SK-N-SH (cell line): ENCODE measurements at regions not wholly inside any gene's neighbourhood (a gene's known extent, or its start where the extent isn't known, plus 50 kb on each side); places are given as distances from the start of the nearest gene placed in this dataset.

Experiments used
- CHD2 ChIP-seq: fragments of 150-350 bp; IDR thresholded peaks from 2 replicates; pipeline ENCODE4 v1.6.1; 2018; ENCODE audit warnings: low read length; ENCODE audit not compliant: partially characterized antibody
- CTCF ChIP-seq: fragments of 200-600 bp; sonication (generic); IDR thresholded peaks from 2 replicates; pipeline ENCODE4 v1.6.1; 2017; ENCODE audit warnings: antibody characterized with exemption, mild to moderate bottlenecking, moderate library complexity
- EP300 ChIP-seq, 2 experiments: IDR thresholded peaks; 2 replicates each; pipeline versions ENCODE4 v1.4.0 to v1.6.1; 2012; ENCODE audit warnings: borderline replicate concordance in 1 of 2, low read depth in 1 of 2, low read length in 1 of 2
- EZH2phosphoT487 ChIP-seq: fragments of 200-600 bp; sonication (generic); IDR thresholded peaks from 2 replicates; pipeline ENCODE4 v1.6.1; 2017; ENCODE audit warnings: low read depth, mixed run types, mild to moderate bottlenecking, antibody characterized with exemption, moderate library complexity, borderline replicate concordance
- FOSL2 ChIP-seq: IDR thresholded peaks from 2 replicates; pipeline ENCODE4 v1.4.0; 2012; ENCODE audit warnings: low read depth, mild to moderate bottlenecking, moderate library complexity, borderline replicate concordance
- POLR2AphosphoS5 ChIP-seq: IDR thresholded peaks from 2 replicates; pipeline ENCODE4 v1.6.1; 2012; ENCODE audit warnings: low read depth, low read length
- TF ChIP-seq, protein P1 (sequence below): IDR thresholded peaks from 2 replicates; pipeline ENCODE4 v1.6.1; 2012; ENCODE audit warnings: mild to moderate bottlenecking, low read depth, low read length, moderate library complexity

GRCh38 chr13:34250151-34250670, 432.3 kb downstream of the RFC3 start:
- TF ChIP-seq CTCF, result no peak
- no peak for TF ChIP-seq EP300 (IDR thresholded peaks at IDR 0.05; ENCODE audit: borderline replicate concordance in 1 of 2, low read depth in 1 of 2, low read length in 1 of 2)
- no peak for TF ChIP-seq CHD2
- TF ChIP-seq, protein P1, sequence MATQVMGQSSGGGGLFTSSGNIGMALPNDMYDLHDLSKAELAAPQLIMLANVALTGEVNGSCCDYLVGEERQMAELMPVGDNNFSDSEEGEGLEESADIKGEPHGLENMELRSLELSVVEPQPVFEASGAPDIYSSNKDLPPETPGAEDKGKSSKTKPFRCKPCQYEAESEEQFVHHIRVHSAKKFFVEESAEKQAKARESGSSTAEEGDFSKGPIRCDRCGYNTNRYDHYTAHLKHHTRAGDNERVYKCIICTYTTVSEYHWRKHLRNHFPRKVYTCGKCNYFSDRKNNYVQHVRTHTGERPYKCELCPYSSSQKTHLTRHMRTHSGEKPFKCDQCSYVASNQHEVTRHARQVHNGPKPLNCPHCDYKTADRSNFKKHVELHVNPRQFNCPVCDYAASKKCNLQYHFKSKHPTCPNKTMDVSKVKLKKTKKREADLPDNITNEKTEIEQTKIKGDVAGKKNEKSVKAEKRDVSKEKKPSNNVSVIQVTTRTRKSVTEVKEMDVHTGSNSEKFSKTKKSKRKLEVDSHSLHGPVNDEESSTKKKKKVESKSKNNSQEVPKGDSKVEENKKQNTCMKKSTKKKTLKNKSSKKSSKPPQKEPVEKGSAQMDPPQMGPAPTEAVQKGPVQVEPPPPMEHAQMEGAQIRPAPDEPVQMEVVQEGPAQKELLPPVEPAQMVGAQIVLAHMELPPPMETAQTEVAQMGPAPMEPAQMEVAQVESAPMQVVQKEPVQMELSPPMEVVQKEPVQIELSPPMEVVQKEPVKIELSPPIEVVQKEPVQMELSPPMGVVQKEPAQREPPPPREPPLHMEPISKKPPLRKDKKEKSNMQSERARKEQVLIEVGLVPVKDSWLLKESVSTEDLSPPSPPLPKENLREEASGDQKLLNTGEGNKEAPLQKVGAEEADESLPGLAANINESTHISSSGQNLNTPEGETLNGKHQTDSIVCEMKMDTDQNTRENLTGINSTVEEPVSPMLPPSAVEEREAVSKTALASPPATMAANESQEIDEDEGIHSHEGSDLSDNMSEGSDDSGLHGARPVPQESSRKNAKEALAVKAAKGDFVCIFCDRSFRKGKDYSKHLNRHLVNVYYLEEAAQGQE, result no peak
- no peak for TF ChIP-seq EZH2phosphoT487
- no peak for TF ChIP-seq POLR2AphosphoS5
- TF ChIP-seq FOSL2, result no peak
